ENCODE measurements at regions not wholly inside any gene's neighbourhood (a gene's known extent, or its start where the extent isn't known, plus 50 kb on each side); places are given as distances from the start of the nearest gene placed in this dataset.

DNA sequence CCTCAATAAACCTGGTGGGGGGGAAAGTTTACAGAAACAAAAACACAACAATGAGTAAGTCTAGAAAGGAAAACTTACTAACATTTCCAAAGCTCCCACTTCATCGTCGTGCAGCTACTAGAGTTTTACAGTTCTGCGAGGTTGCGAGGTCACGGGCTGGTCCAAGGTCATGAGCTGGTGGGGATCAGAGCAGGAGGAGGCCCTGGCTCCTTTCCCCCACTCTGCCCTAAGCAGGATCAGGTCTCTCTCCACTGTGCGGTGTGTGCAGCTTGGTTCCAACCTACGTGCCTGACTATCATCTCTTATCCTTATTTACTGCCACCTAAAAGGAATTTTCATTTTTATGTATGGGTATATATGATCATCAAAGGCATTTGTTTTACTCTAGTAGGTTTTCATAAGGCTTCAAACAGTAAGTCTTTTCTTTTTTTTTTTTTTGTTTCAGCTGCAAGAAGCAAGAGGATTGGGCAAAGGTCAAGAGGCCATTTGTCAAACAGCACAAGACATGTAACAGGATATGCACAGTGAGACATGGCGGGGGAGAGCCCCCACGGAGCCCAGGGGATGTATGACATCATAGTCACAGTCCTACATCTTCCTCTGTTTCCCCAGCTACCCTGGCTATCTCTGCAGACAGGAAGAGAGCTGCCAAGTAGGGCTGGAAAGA, 76.6 kb upstream of the POMP start:
- TF ChIP-seq, protein P1, sequence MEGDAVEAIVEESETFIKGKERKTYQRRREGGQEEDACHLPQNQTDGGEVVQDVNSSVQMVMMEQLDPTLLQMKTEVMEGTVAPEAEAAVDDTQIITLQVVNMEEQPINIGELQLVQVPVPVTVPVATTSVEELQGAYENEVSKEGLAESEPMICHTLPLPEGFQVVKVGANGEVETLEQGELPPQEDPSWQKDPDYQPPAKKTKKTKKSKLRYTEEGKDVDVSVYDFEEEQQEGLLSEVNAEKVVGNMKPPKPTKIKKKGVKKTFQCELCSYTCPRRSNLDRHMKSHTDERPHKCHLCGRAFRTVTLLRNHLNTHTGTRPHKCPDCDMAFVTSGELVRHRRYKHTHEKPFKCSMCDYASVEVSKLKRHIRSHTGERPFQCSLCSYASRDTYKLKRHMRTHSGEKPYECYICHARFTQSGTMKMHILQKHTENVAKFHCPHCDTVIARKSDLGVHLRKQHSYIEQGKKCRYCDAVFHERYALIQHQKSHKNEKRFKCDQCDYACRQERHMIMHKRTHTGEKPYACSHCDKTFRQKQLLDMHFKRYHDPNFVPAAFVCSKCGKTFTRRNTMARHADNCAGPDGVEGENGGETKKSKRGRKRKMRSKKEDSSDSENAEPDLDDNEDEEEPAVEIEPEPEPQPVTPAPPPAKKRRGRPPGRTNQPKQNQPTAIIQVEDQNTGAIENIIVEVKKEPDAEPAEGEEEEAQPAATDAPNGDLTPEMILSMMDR (conservative IDR thresholded peaks at IDR 0.05; ENCODE audit: low read depth, low read length), result no peak
- TF ChIP-seq EZH2 (IDR thresholded peaks at IDR 0.05; ENCODE audit: borderline replicate concordance, low read depth, low read length, poor library complexity, severe bottlenecking), result no peak

Measured in A673 (cell line).